Endothelial cell of umbilical vein (primary cell): ENCODE measurements at regions not wholly inside any gene's neighbourhood (a gene's known extent, or its start where the extent isn't known, plus 50 kb on each side); places are given as distances from the start of the nearest gene placed in this dataset.

ENCODE experiments used
- BruUV-seq: library from RNA; stranded (reverse); fragments of 400-500 nt; replicated peaks from 2 replicates; lab custom pipeline; 2021; lab: Mats Ljungman, UMichigan
- CTCF ChIA-PET: fragments of 300-600, 350-600 bp; sonication (Branson Sonifier 250); formaldehyde crosslinking; loops from one replicate; lab custom pipeline; 2021; ENCODE audit warnings: antibody characterized with exemption, inconsistent platforms; lab: Charles Lee
- POLR2A ChIA-PET: fragments of 300-600, 350-600 bp; sonication (Branson Sonifier 250); formaldehyde crosslinking; loops from one replicate; lab custom pipeline; 2021; ENCODE audit warnings: antibody characterized with exemption, inconsistent platforms; lab: Charles Lee
- DNase-seq: peaks from one replicate; pipeline ENCODE4 v3.0.0-alpha.2; 2011; ENCODE audit warnings: low read depth, low spot score
- FAIRE-seq: peaks from 2 replicates; lab custom pipeline; 2011; peaks lifted over from hg19 to GRCh38; lab: Jason Lieb, UNC
- H2AFZ ChIP-seq: 2 replicates; pipeline ENCODE4 v1.6.0; 2012; ENCODE audit warnings: low read depth, low read length, control low read depth, inconsistent platforms
- H3K27ac ChIP-seq: 2 replicates; pipeline ENCODE4 v1.5.1; 2011; ENCODE audit warnings: low read depth, mild to moderate bottlenecking, control low read depth, low read length, moderate library complexity; ENCODE audit not compliant: insufficient read depth
- H3K27me3 ChIP-seq, 2 experiments: 2 replicates each; pipeline versions ENCODE4 v1.6.0 to v1.6.1; 2011; ENCODE audit warnings: low read length in 2 of 2, mixed read lengths in 1 of 2; ENCODE audit not compliant: control insufficient read depth in 2 of 2, insufficient read depth in 2 of 2
- H3K36me3 ChIP-seq, 2 experiments: 2 replicates in 1 of 2; 3 replicates in 1 of 2; pipeline ENCODE4 v1.5.1; 2011; ENCODE audit warnings: low read length in 2 of 2, mild to moderate bottlenecking in 1 of 2, moderate library complexity in 1 of 2; ENCODE audit not compliant: control insufficient read depth in 2 of 2, insufficient read depth in 2 of 2; ENCODE audit errors: extremely low read depth in 1 of 2
- H3K4me1 ChIP-seq: 3 replicates; pipeline ENCODE4 v1.5.1; 2011; ENCODE audit warnings: mild to moderate bottlenecking, low read length; ENCODE audit not compliant: control insufficient read depth, insufficient read depth; ENCODE audit errors: extremely low read depth
- H3K4me2 ChIP-seq: 2 replicates; pipeline ENCODE4 v1.6.1; 2011; ENCODE audit warnings: low read length, control low read depth, mixed read lengths; ENCODE audit not compliant: insufficient read depth
- H3K4me3 ChIP-seq, 3 experiments: fragments of 200-600 bp in 1 of 3; sonication (generic), shearing (Covaris generic) in 1 of 3; replicated peaks in 1 of 3; 2 replicates each; pipeline ENCODE4 v1.5.1; 2011 to 2016; ENCODE audit warnings: control low read depth in 3 of 3, low read length in 3 of 3, mild to moderate bottlenecking in 2 of 3, inconsistent platforms in 1 of 3, low read depth in 1 of 3, moderate library complexity in 1 of 3; ENCODE audit not compliant: insufficient read depth in 1 of 3
- H3K79me2 ChIP-seq: 2 replicates; pipeline ENCODE4 v1.6.0; 2012; ENCODE audit warnings: low read length, inconsistent platforms; ENCODE audit not compliant: control insufficient read depth, insufficient read depth
- H3K9ac ChIP-seq: replicated peaks from 2 replicates; pipeline ENCODE3; 2011; ENCODE audit warnings: low read length, control low read depth; ENCODE audit not compliant: insufficient read depth; ENCODE audit errors: extremely low read depth
- H3K9me1 ChIP-seq: replicated peaks from 3 replicates; pipeline ENCODE4 v1.6.0; 2011; ENCODE audit warnings: mild to moderate bottlenecking, low read length; ENCODE audit not compliant: control insufficient read depth, insufficient read depth; ENCODE audit errors: extremely low read depth
- H3K9me3 ChIP-seq: replicated peaks from 2 replicates; pipeline ENCODE4 v1.5.1; 2012; ENCODE audit warnings: low read length, inconsistent platforms; ENCODE audit not compliant: control insufficient read depth, insufficient read depth
- H4K20me1 ChIP-seq: replicated peaks from 2 replicates; pipeline ENCODE3; 2011; ENCODE audit warnings: mild to moderate bottlenecking, low read length; ENCODE audit not compliant: control insufficient read depth, insufficient read depth; ENCODE audit errors: extremely low read depth
- EZH2 ChIP-seq: IDR thresholded peaks from 2 replicates; pipeline ENCODE4 v1.6.1; 2012; ENCODE audit warnings: borderline replicate concordance, low read depth, mild to moderate bottlenecking, moderate library complexity, low read length, inconsistent platforms; ENCODE audit not compliant: severe bottlenecking
- FOS ChIP-seq: IDR thresholded peaks from 2 replicates; pipeline ENCODE4 v1.6.1; 2011; ENCODE audit warnings: mild to moderate bottlenecking, low read length, moderate library complexity, borderline replicate concordance; ENCODE audit not compliant: insufficient read depth
- GATA2 ChIP-seq: IDR thresholded peaks from 2 replicates; pipeline ENCODE4 v1.7.0; 2011; ENCODE audit warnings: low read depth, mild to moderate bottlenecking, moderate library complexity, mixed read lengths, low read length; ENCODE audit not compliant: insufficient read length, insufficient read depth
- MYC ChIP-seq: IDR thresholded peaks from one replicate; pipeline ENCODE4 v1.6.1; 2011; ENCODE audit warnings: mild to moderate bottlenecking, low read depth, low read length
- POLR2A ChIP-seq: IDR thresholded peaks from 2 replicates; pipeline ENCODE4 v1.6.1; 2012; ENCODE audit warnings: low read depth, mild to moderate bottlenecking, control low read depth, low read length
- POLR2AphosphoS5 ChIP-seq: IDR thresholded peaks from 2 replicates; pipeline ENCODE4 v1.6.1; 2012; ENCODE audit warnings: low read depth, mild to moderate bottlenecking, control low read depth, low read length, moderate library complexity; ENCODE audit not compliant: insufficient read depth
- dilution Hi-C: fragments of 300-500 bp; cut with MboI; formaldehyde crosslinking; loops from one replicate; pipeline ENCODE4 v1.15.0; 2019; ENCODE audit warnings: low sequenced_read_pairs; ENCODE audit not compliant: extremely low pct_ligation_motif_present
- intact Hi-C: fragments of 100-400 bp; cut with micrococcal nuclease; formaldehyde crosslinking; loops from one replicate; pipeline ENCODE4 v1.10.0; 2022
- TF ChIP-seq, protein P1 (sequence below), 2 donors: IDR thresholded peaks; 1 replicate in 1 of 2; 2 replicates in 1 of 2; pipeline ENCODE4 v1.5.1; 2011; ENCODE audit warnings: low read length in 2 of 2, mild to moderate bottlenecking in 2 of 2, moderate library complexity in 2 of 2, control low read depth in 1 of 2, inconsistent platforms in 1 of 2, low read depth in 1 of 2; ENCODE audit not compliant: insufficient read depth in 1 of 2; ENCODE audit errors: extremely low read depth in 1 of 2
- TF ChIP-seq, protein P2 (sequence below): IDR thresholded peaks from 2 replicates; pipeline ENCODE4 v1.6.1; 2011; ENCODE audit not compliant: insufficient read depth, insufficient read length

DNA sequence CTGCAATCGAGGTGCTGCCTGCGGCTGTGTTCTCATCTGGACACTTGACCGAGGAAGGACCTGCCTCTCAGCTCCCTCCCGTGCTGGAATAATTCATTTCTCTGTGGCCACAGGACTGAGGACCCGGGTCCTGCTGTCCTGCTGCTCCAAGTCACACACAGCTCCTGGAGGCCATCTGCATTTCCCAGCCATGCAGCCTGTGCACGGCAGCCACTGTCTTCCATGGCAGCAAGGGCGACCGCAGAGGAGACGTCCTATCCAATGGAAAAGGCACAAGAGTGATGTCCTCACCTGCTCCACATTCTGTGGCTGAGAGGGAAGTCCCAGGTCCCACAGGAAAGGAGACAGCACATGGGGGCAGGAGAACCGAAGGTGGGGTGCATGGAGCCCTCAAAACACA lies 495.8 kb downstream of the BRD1 start:
- dilution Hi-C loops = no loop called here
- DNase-seq (no peak), FAIRE-seq (no peak)
- no peaks in the 10 kb centered on the region for H3K79me2 ChIP-seq
- H4K20me1 ChIP-seq = no peaks in the 10 kb centered on the region
- no peaks in the 10 kb centered on the region for H3K9me1 ChIP-seq
- no peaks in the 10 kb centered on the region for H3K4me1 ChIP-seq
- no peak overlapping the region for H3K9ac ChIP-seq
- no peaks in the 10 kb centered on the region for H3K36me3 ChIP-seq
- no TSS peak for BruUV-seq
- CTCF ChIA-PET = no interaction called here
- H3K4me2 ChIP-seq = no peak overlapping the region
- peaks cover 4% of the 10 kb centered on the region for H3K9me3 ChIP-seq
- H2AFZ ChIP-seq = no peak overlapping the region
- H3K27ac ChIP-seq = no peak overlapping the region
- no peaks in the 10 kb centered on the region for H3K27me3 ChIP-seq
- intact Hi-C loops = no loop called here
- no peak for TF ChIP-seq POLR2AphosphoS5
- TF ChIP-seq FOS = no peak
- no peak for TF ChIP-seq MYC
- TF ChIP-seq, protein P1, sequence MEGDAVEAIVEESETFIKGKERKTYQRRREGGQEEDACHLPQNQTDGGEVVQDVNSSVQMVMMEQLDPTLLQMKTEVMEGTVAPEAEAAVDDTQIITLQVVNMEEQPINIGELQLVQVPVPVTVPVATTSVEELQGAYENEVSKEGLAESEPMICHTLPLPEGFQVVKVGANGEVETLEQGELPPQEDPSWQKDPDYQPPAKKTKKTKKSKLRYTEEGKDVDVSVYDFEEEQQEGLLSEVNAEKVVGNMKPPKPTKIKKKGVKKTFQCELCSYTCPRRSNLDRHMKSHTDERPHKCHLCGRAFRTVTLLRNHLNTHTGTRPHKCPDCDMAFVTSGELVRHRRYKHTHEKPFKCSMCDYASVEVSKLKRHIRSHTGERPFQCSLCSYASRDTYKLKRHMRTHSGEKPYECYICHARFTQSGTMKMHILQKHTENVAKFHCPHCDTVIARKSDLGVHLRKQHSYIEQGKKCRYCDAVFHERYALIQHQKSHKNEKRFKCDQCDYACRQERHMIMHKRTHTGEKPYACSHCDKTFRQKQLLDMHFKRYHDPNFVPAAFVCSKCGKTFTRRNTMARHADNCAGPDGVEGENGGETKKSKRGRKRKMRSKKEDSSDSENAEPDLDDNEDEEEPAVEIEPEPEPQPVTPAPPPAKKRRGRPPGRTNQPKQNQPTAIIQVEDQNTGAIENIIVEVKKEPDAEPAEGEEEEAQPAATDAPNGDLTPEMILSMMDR (IDR thresholded peaks at IDR 0.05; ENCODE audit: extremely low read depth in 1 of 2, insufficient read depth in 1 of 2, low read depth in 1 of 2, low read length in 2 of 2) = no peak
- no peak for TF ChIP-seq POLR2A
- no peak for TF ChIP-seq EZH2
- no peak for TF ChIP-seq GATA2
- TF ChIP-seq, protein P2, sequence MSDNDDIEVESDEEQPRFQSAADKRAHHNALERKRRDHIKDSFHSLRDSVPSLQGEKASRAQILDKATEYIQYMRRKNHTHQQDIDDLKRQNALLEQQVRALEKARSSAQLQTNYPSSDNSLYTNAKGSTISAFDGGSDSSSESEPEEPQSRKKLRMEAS = no peak
- no peak overlapping the region for H3K4me3 ChIP-seq
- POLR2A ChIA-PET = no interaction called here
